Brain microvascular endothelial cell (primary cell): ENCODE measurements at regions not wholly inside any gene's neighbourhood (a gene's known extent, or its start where the extent isn't known, plus 50 kb on each side); places are given as distances from the start of the nearest gene placed in this dataset.

Experiments
- DNase-seq: peaks from one replicate; pipeline ENCODE4 v3.0.0-alpha.2; 2020
- H3K27ac ChIP-seq: fragments of 250-450 bp; sonication (Bioruptor Pico); 2 replicates; pipeline ENCODE4 v1.5.1; 2020; ENCODE audit warnings: mild to moderate bottlenecking, moderate library complexity
- H3K27me3 ChIP-seq: fragments of 250-450 bp; sonication (Bioruptor Pico); replicated peaks from 2 replicates; pipeline ENCODE4 v1.5.1; 2020; ENCODE audit warnings: mild to moderate bottlenecking
- H3K36me3 ChIP-seq: fragments of 250-450 bp; sonication (Bioruptor Pico); replicated peaks from 2 replicates; pipeline ENCODE4 v1.5.1; 2020; ENCODE audit warnings: mild to moderate bottlenecking
- H3K4me3 ChIP-seq: 2 replicates; pipeline ENCODE4 v1.5.1; 2011; ENCODE audit warnings: low read depth, mild to moderate bottlenecking, control low read depth, low read length, moderate library complexity
- CTCF ChIP-seq: IDR thresholded peaks from 2 replicates; pipeline ENCODE4 v1.5.1; 2011; ENCODE audit warnings: low read depth, mild to moderate bottlenecking, moderate library complexity, low read length, control low read depth, inconsistent platforms; ENCODE audit errors: missing control alignments
- in situ Hi-C: cut with HindIII; loops from 2 replicates; pipeline ENCODE4 v1.10.0; 2017; ENCODE audit warnings: low sequenced_read_pairs, low pct_ligation_motif_present

GRCh38 chr21:35705888-35706287, 354.4 kb downstream of the SETD4 start:
- H3K27me3 ChIP-seq: no peaks in the 10 kb centered on the region
- no peaks in the 10 kb centered on the region for H3K36me3 ChIP-seq
- DNase-seq: no peak
- in situ Hi-C loops: no loop called here
- H3K4me3 ChIP-seq: no peak overlapping the region
- TF ChIP-seq CTCF: no peak
- no peak overlapping the region for H3K27ac ChIP-seq

DNA sequence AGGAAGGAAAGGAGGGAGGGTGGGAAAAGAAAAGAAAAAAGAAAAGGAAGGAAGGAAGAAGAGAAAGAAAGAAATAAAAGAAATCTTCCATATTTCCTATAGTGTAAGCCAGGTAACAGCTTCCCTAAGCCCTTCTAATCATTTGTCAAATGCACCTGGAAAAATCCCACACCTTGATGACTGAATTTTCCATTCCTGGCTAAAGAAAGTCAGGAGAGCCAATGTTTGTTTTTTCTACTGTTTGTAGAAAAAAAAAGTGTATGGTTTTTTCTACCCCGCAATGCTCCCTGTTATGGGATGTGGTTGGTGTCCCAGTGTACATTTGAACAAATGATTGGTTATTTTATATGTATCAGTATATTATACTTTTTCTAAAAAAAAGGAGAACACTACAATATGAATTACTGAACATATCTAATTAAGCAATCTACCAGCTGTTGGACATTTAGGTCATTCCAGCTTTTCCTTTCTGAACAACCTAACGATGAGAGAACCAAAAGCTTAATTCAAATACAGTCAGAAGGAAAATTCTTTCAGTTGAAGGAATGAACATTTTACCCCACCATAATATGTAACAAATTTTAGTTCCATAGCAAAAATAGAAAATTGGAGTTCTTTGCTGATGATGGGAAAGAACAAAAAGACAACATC, 355.0 kb downstream of the SETD4 start:
- Histone ChIP-seq H3K27ac (no peak overlapping the region), H3K36me3 (no peaks in the 10 kb centered on the region), H3K4me3 (no peak overlapping the region), H3K27me3 (no peaks in the 10 kb centered on the region)
- in situ Hi-C loops: no loop called here
- no peak for TF ChIP-seq CTCF
- DNase-seq: no peak

DNA sequence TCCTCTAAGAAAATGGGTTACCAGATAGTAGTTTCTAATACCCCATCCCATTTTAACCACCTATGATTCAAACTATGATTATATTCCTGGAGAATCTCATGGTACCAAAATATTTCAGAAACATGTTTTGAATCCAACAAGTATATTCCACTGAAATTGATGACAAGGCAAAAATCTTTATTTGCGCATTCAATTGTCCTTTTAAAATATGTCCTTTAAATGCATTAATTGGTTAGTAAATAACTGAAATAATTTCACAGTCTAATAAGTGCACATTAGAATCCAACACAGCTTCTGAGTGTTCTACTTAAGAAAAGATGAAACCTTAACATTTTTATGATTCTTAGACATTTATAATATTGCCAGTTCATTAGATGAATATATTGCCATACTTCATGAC, 356.6 kb downstream of the SETD4 start:
- TF ChIP-seq CTCF: no peak
- no peak overlapping the region for H3K27ac ChIP-seq

DNA sequence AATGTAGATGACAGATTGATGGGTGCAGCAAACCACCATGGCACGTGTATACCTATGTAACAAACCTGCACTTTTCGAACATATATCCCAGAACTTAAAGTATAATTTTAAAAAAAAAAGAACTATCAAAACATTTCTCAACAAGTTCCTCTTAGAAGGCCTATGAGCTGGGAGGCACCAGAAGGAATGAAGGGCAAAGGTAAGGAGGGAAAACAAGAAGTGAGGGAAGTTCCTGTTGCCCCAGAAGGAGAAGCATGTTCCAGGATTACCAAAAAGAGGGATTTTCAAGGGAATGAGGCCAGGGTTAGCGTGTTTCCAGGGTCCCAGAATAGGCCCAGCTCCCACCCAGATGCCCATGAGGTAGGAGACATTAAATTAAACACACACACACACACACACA, 361.0 kb downstream of the SETD4 start:
- no peak for TF ChIP-seq CTCF
- H3K4me3 ChIP-seq: no peak overlapping the region
- in situ Hi-C loops: no loop called here
- H3K27ac ChIP-seq: no peak overlapping the region
- H3K36me3 ChIP-seq: no peaks in the 10 kb centered on the region
- no peak for DNase-seq
- no peaks in the 10 kb centered on the region for H3K27me3 ChIP-seq

More for the DNA sequence above, 356.6 kb downstream of the SETD4 start:
- Histone ChIP-seq H3K27me3 (no peaks in the 10 kb centered on the region), H3K36me3 (no peaks in the 10 kb centered on the region), H3K4me3 (no peak overlapping the region)
- in situ Hi-C loops: no loop called here
- no peak for DNase-seq

- DNase-seq: peak; percentile 63
- Histone ChIP-seq H3K27me3 (no peaks in the 10 kb centered on the region), H3K4me3 (no peak overlapping the region), H3K27ac (no peak overlapping the region), H3K36me3 (no peaks in the 10 kb centered on the region)
- TF ChIP-seq CTCF: no peak
- in situ Hi-C loops: no loop called here
Observed at GRCh38 chr21:35697321-35697808, 363.0 kb downstream of the SETD4 start.

- Histone ChIP-seq H3K27me3 (no peaks in the 10 kb centered on the region), H3K36me3 (no peaks in the 10 kb centered on the region), H3K4me3 (no peak overlapping the region), H3K27ac (no peak overlapping the region)
- in situ Hi-C loops: no loop called here
- peak; percentile 38 for TF ChIP-seq CTCF
- no peak for DNase-seq
Observed at GRCh38 chr21:35696644-35697043, 363.7 kb downstream of the SETD4 start.
